RWPE1 (cell line): ENCODE measurements at regions not wholly inside any gene's neighbourhood (a gene's known extent, or its start where the extent isn't known, plus 50 kb on each side); places are given as distances from the start of the nearest gene placed in this dataset.

Source experiments
- CTCF ChIA-PET: fragments of 350-600 bp; sonication (Branson Sonifier 250); formaldehyde crosslinking; extraction: SDS; loops from one replicate; lab custom pipeline; 2021; lab: Yijun Ruan, JAX
- POLR2A ChIA-PET: fragments of 400-600 bp; formaldehyde crosslinking; extraction: SDS; loops from one replicate; lab custom pipeline; 2020; ENCODE audit warnings: antibody characterized with exemption; ENCODE audit not compliant: low non-redundant PET; lab: Yijun Ruan, JAX
- DNase-seq: peaks from one replicate; pipeline ENCODE4 v3.0.0; 2012; ENCODE audit warnings: low spot score
- H3K27ac ChIP-seq: fragments of 450-650 bp; 2 replicates; pipeline ENCODE4 v1.5.1; 2017
- TF ChIP-seq, protein P1 (sequence below): fragments of 450-650 bp; conservative IDR thresholded peaks from 2 replicates; pipeline ENCODE4 v1.5.1; 2017; ENCODE audit warnings: low read depth, mild to moderate bottlenecking

- ChIA-PET CTCF (no interaction called here), POLR2A (no interaction called here)
- no peak for DNase-seq
- TF ChIP-seq, protein P1, sequence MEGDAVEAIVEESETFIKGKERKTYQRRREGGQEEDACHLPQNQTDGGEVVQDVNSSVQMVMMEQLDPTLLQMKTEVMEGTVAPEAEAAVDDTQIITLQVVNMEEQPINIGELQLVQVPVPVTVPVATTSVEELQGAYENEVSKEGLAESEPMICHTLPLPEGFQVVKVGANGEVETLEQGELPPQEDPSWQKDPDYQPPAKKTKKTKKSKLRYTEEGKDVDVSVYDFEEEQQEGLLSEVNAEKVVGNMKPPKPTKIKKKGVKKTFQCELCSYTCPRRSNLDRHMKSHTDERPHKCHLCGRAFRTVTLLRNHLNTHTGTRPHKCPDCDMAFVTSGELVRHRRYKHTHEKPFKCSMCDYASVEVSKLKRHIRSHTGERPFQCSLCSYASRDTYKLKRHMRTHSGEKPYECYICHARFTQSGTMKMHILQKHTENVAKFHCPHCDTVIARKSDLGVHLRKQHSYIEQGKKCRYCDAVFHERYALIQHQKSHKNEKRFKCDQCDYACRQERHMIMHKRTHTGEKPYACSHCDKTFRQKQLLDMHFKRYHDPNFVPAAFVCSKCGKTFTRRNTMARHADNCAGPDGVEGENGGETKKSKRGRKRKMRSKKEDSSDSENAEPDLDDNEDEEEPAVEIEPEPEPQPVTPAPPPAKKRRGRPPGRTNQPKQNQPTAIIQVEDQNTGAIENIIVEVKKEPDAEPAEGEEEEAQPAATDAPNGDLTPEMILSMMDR: no peak
- H3K27ac ChIP-seq: no peak overlapping the region
Measured at GRCh38 chr13:58298556-58299135, 667.1 kb downstream of the PCDH17 start.

DNA sequence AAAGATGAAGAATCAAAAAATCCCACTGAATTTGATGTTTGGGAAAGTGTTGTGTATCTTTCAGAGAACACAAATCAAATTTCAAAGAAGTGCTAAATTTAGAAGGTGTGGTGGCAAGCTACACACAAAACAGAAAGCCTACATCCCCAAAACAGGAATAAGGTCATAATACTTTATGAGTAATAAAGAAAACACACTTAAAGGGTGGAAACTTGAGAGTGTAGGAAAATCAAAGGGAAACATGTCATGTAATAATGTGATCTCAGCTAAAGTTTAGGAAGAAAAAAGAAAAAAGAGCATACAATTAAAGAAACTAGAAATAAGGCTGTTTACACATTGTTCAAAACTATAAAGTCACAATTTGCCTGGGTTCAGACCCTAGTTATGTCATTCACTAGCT lies 668.7 kb downstream of the PCDH17 start:
- ChIA-PET POLR2A (no interaction called here), CTCF (no interaction called here)
- no peak for DNase-seq
- TF ChIP-seq, protein P1: no peak
- no peak overlapping the region for H3K27ac ChIP-seq

GRCh38 chr13:58300974-58301681 lies 669.6 kb downstream of the PCDH17 start:
- CTCF ChIA-PET: interaction anchor here (0.8 to 0.9 kb wide), 2 partner anchors 47 to 1454 kb away, joined by 3 read pairs; no protein-coding TSS in a partner anchor
- POLR2A ChIA-PET: no interaction called here
- DNase-seq: no peak
- TF ChIP-seq, protein P1: no peak
- H3K27ac ChIP-seq: no peak overlapping the region

GRCh38 chr13:58302349-58302748 lies 670.8 kb downstream of the PCDH17 start:
- no peak overlapping the region for H3K27ac ChIP-seq
- no peak for DNase-seq
- POLR2A ChIA-PET: no interaction called here
- TF ChIP-seq, protein P1: no peak
- CTCF ChIA-PET: no interaction called here

- no peak for DNase-seq
- TF ChIP-seq, protein P1: no peak
- H3K27ac ChIP-seq: no peak overlapping the region
- POLR2A ChIA-PET: no interaction called here
- CTCF ChIA-PET: no interaction called here
Measured at GRCh38 chr13:58306062-58306461, 674.5 kb downstream of the PCDH17 start.

- CTCF ChIA-PET: interaction anchor here (0.5 to 1.2 kb wide), 2 partner anchors 10 to 160 kb away, joined by 3 to 5 read pairs; no protein-coding TSS in a partner anchor
- H3K27ac ChIP-seq: no peak overlapping the region
- TF ChIP-seq, protein P1: no peak
- POLR2A ChIA-PET: no interaction called here
- DNase-seq: no peak
Measured at GRCh38 chr13:58313219-58313618, 681.7 kb downstream of the PCDH17 start.
